H1 (cell line): ENCODE measurements at regions not wholly inside any gene's neighbourhood (a gene's known extent, or its start where the extent isn't known, plus 50 kb on each side); places are given as distances from the start of the nearest gene placed in this dataset.

Experiments used
- HDAC2 ChIP-seq, 2 experiments: fragments of 300-600 bp in 1 of 2; sonication (generic) in 1 of 2; IDR thresholded peaks; 2 replicates each; pipeline ENCODE4 v1.6.1; 2011 to 2012; ENCODE audit warnings: low read depth in 2 of 2, low read length in 2 of 2, mild to moderate bottlenecking in 2 of 2, moderate library complexity in 2 of 2, borderline replicate concordance in 1 of 2, inconsistent platforms in 1 of 2
- TAF1 ChIP-seq: IDR thresholded peaks from 2 replicates; pipeline ENCODE4 v1.6.1; 2011; ENCODE audit warnings: mild to moderate bottlenecking, low read depth, low read length

DNA sequence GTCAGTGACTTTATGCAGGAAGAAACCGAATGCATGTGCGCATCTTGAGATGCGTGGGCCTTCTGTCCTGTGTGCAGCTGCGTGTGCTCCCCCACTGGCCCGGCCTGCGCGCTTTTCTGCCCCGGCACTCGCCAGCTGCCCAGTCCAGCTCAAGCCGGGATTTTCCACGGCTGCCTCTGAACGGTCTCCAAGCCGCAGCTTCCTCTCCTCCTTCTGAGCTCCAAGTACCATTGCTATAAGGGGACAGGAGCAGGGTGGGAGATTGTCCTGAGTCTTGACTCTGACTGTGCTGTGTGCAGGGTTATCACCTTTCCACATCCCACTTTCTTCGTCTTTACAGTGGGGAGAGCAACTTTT is 302.8 kb downstream of the THBS2 start (continued):
- TF ChIP-seq HDAC2 (IDR thresholded peaks at IDR 0.05; ENCODE audit: borderline replicate concordance in 1 of 2, low read depth in 2 of 2, low read length in 2 of 2) (no peak), TAF1 (no peak)
- TF ChIP-seq, all 59 proteins: peak for 0
